Uterus (tissue), 3 donors: ENCODE measurements at regions not wholly inside any gene's neighbourhood (a gene's known extent, or its start where the extent isn't known, plus 50 kb on each side); places are given as distances from the start of the nearest gene placed in this dataset.

Experiments
- DNase-seq, 2 donors: peaks; one replicate each; pipeline ENCODE4 v3.0.0-alpha.2; 2019 to 2020
- H3K27ac ChIP-seq, 2 donors: fragments of 200-600 bp; sonication (generic); 1 replicate in 1 of 2; 2 replicates in 1 of 2; pipeline ENCODE4 v1.5.1; 2016 to 2018
- H3K27me3 ChIP-seq, 2 donors: fragments of 200-600 bp; sonication (generic); one replicate each; pipeline ENCODE4 v1.5.1; 2018 to 2019; ENCODE audit warnings: control low read depth in 1 of 2
- H3K36me3 ChIP-seq, 2 donors: fragments of 200-600 bp; sonication (generic); one replicate each; pipeline ENCODE4 v1.5.1; 2019; ENCODE audit warnings: control low read depth in 1 of 2
- H3K4me1 ChIP-seq, 2 donors: fragments of 200-600 bp; sonication (generic); one replicate each; pipeline ENCODE4 v1.5.1; 2018 to 2019; ENCODE audit warnings: control low read depth in 1 of 2
- H3K4me3 ChIP-seq, 2 donors: fragments of 200-600 bp; sonication (generic); 1 replicate in 1 of 2; 2 replicates in 1 of 2; pipeline ENCODE4 v1.5.1; 2018 to 2019; ENCODE audit warnings: mild to moderate bottlenecking in 1 of 2
- H3K9me3 ChIP-seq, 2 donors: fragments of 200-600 bp; sonication (generic); one replicate each; pipeline ENCODE4 v1.5.1; 2019; ENCODE audit warnings: control low read depth in 1 of 2
- POLR2A ChIP-seq, 2 donors: fragments of 450-650 bp; IDR thresholded peaks; one replicate each; pipeline ENCODE4 v1.6.1; 2016; ENCODE audit warnings: antibody characterized with exemption in 2 of 2, mild to moderate bottlenecking in 1 of 2, moderate library complexity in 1 of 2
- intact Hi-C: fragments of 100-400 bp; cut with DNase I; formaldehyde crosslinking; loops from one replicate; pipeline ENCODE4 v1.15.1; 2023; ENCODE audit warnings: low total_unique reads
- TF ChIP-seq, protein P1 (sequence below), 4 experiments: fragments of 200-600 bp in 2 of 4; fragments of 450-650 bp in 2 of 4; sonication (generic) in 2 of 4; IDR thresholded peaks; one replicate each; pipeline ENCODE4 v1.5.1; 2016 to 2019; ENCODE audit warnings: antibody characterized with exemption in 4 of 4, mild to moderate bottlenecking in 2 of 4, moderate library complexity in 1 of 4
- donor health status: DM: yes; HTN: yes; CAD: no.

DNA sequence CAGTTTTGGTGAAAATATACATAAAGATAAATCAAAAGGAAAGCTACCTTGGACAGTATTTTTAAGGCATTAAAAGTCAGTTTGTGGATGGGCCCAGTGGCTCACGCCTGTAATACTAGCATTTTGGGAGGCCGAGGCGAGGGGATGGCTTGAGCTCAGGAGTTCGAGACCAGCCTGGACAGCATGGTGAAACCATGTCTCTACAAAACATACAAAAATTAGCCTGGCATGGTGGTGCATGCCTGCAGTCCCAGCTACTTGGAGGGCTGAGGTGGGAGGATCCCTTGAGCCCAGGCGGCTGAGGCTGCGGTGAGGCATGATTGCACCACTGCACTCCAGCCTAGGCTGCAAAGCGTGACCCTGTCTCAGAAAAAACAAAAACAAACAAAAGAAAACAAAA lies 1253.8 kb downstream of the MRPL39 start:
- no peaks in the 10 kb centered on the region for H3K9me3 ChIP-seq
- intact Hi-C loops, result no loop called here
- H3K27ac ChIP-seq, result no peak overlapping the region

DNA sequence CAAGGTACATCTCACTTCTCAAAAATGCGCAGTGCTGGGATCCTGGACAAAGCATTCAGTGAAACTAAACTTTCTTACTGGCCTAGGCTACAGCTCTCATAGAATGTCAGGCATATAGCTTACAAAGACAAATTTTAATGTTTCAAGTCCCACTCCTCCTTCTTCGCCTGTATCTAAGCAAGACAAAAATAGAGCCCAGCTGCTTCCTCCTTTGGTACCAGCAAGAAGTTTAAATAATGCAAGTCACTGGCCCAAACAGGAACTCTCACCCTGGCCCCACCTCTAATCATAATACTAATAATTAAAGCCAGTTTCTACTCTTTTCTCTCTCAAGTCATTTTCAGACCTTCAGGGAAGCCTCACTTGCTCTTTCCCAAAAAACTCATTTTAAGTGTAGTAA lies 1267.9 kb downstream of the MRPL39 start:
- no peak overlapping the region for H3K4me3 ChIP-seq
- TF ChIP-seq POLR2A (IDR thresholded peaks at IDR 0.05), result no peak
- TF ChIP-seq, protein P1, sequence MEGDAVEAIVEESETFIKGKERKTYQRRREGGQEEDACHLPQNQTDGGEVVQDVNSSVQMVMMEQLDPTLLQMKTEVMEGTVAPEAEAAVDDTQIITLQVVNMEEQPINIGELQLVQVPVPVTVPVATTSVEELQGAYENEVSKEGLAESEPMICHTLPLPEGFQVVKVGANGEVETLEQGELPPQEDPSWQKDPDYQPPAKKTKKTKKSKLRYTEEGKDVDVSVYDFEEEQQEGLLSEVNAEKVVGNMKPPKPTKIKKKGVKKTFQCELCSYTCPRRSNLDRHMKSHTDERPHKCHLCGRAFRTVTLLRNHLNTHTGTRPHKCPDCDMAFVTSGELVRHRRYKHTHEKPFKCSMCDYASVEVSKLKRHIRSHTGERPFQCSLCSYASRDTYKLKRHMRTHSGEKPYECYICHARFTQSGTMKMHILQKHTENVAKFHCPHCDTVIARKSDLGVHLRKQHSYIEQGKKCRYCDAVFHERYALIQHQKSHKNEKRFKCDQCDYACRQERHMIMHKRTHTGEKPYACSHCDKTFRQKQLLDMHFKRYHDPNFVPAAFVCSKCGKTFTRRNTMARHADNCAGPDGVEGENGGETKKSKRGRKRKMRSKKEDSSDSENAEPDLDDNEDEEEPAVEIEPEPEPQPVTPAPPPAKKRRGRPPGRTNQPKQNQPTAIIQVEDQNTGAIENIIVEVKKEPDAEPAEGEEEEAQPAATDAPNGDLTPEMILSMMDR (IDR thresholded peaks at IDR 0.05), result no peak
- no peaks in the 10 kb centered on the region for H3K4me1 ChIP-seq
- DNase-seq, result no peak
- no peaks in the 10 kb centered on the region for H3K9me3 ChIP-seq
- H3K36me3 ChIP-seq, result no peaks in the 10 kb centered on the region
- no peaks in the 10 kb centered on the region for H3K27me3 ChIP-seq
- H3K27ac ChIP-seq, result no peak overlapping the region
- intact Hi-C loops, result no loop called here

More for the DNA sequence above, 1253.8 kb downstream of the MRPL39 start:
- DNase-seq, result no peak
- Histone ChIP-seq H3K27me3 (no peaks in the 10 kb centered on the region), H3K36me3 (no peaks in the 10 kb centered on the region), H3K4me1 (no peaks in the 10 kb centered on the region), H3K4me3 (no peak overlapping the region)
- TF ChIP-seq POLR2A (IDR thresholded peaks at IDR 0.05), result no peak
- TF ChIP-seq, protein P1 (IDR thresholded peaks at IDR 0.05), result no peak

DNA sequence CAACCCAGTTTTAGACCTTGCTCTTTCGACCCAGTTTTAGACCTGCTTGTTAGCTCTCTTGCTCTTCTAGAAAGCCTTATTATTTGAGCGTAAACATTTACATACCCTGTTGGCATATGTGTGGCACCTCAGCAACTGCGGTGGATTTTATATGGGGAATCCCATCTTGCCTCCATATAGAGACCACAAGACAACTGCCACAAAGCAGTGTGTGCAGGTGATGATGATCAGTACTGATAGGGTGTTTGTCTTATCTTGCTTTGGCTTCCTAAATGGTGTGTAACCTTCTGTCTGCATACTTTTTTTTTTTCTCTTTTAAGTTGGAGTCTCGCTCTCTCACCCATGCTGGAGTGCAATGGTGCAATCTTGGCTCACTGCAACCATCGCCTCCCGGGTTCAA lies 1270.8 kb downstream of the MRPL39 start:
- no peak for DNase-seq
- intact Hi-C loops, result no loop called here
- H3K4me1 ChIP-seq, result no peaks in the 10 kb centered on the region

DNA sequence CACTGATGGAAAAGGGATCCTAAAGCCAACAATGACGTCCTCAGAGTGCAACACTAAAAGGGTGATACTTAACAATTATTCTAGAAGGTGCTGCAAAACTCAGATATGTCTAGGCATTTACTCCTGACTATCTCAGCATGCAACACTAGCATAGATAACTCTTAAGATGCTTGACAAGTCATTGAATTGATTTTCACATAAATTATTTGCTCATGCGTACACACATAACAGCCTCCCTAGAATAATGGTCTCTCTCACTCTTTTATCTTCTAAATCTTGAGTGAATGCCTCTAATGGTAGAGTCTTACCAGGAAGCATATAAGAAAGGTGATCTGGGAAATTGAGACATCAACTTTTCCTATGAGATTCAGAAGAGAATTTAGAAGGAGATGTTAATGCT lies 1283.7 kb downstream of the MRPL39 start:
- Histone ChIP-seq H3K4me1 (no peaks in the 10 kb centered on the region), H3K9me3 (no peaks in the 10 kb centered on the region), H3K27ac (no peak overlapping the region), H3K36me3 (no peaks in the 10 kb centered on the region), H3K27me3 (no peaks in the 10 kb centered on the region), H3K4me3 (no peak overlapping the region)
- TF ChIP-seq POLR2A (IDR thresholded peaks at IDR 0.05), result no peak
- TF ChIP-seq, protein P1 (IDR thresholded peaks at IDR 0.05), result no peak
- no peak for DNase-seq
- intact Hi-C loops, result no loop called here

More for the DNA sequence above, 1270.8 kb downstream of the MRPL39 start:
- Histone ChIP-seq H3K27me3 (no peaks in the 10 kb centered on the region), H3K36me3 (no peaks in the 10 kb centered on the region), H3K4me3 (no peak overlapping the region), H3K27ac (no peak overlapping the region), H3K9me3 (no peaks in the 10 kb centered on the region)
- TF ChIP-seq POLR2A (IDR thresholded peaks at IDR 0.05), result no peak

DNA sequence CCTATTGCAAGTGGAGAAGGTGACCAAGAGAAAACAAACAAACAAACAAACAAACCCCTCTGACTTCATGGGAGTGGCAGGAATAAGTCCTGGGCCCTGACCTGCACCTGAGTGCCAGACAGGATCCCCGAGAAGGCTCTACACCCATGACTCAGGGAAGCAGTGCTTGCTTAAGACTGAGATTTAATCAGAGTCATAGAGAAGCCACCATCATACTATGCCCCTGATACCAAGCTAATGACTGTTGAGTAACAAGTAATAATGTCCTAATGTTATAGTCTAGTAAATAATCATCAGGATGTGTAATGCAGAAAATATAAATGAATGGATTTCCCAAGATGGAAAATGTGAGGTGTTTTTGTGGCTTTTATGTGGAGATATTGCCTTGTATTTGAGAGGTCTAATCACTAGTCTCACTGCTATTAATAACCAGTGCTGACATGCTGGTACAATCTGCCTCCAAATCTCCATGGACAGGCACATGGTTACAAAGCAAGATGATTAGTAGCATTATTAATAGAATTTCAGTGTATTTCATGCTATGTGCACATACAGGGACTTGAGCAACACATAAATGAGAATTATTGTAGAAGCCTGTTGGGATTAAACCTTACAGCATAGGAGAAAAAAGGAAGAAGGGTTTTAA lies 1290.9 kb downstream of the MRPL39 start:
- no peaks in the 10 kb centered on the region for H3K9me3 ChIP-seq
- H3K27me3 ChIP-seq, result no peaks in the 10 kb centered on the region
- TF ChIP-seq, protein P1 (IDR thresholded peaks at IDR 0.05), result no peak
- TF ChIP-seq POLR2A (IDR thresholded peaks at IDR 0.05), result no peak
- no peak overlapping the region for H3K4me3 ChIP-seq
- H3K27ac ChIP-seq, result no peak overlapping the region
- DNase-seq, result no peak
- no peaks in the 10 kb centered on the region for H3K36me3 ChIP-seq
- H3K4me1 ChIP-seq, result no peaks in the 10 kb centered on the region
- intact Hi-C loops, result no loop called here

DNA sequence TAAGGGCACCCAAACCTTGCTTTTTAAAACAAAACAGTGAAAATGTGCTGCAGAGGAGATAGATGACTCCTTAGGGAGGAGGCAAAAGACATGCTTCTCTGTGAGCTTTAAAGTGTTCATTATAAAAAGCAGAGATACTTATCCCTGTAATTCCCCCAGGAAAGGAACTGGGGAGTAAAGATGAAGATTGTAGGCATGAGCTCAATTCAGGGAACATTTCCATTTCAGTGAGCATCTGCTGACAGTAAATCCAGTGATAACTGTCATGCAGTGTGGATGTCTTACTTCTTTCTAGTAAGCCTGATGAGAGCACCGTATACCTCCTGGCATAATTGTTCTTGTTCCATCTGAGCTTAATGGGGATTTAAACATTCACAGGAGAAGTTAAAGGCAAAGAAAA lies 1296.5 kb downstream of the MRPL39 start:
- no peaks in the 10 kb centered on the region for H3K36me3 ChIP-seq
- no peak for TF ChIP-seq POLR2A (IDR thresholded peaks at IDR 0.05)
- TF ChIP-seq, protein P1 (IDR thresholded peaks at IDR 0.05), result no peak
- H3K9me3 ChIP-seq, result no peaks in the 10 kb centered on the region
- intact Hi-C loops, result no loop called here
- no peak overlapping the region for H3K27ac ChIP-seq
- H3K4me3 ChIP-seq, result no peak overlapping the region
- H3K4me1 ChIP-seq, result no peaks in the 10 kb centered on the region
- no peak for DNase-seq
- H3K27me3 ChIP-seq, result no peaks in the 10 kb centered on the region
